ENCODE measurements at regions not wholly inside any gene's neighbourhood (a gene's known extent, or its start where the extent isn't known, plus 50 kb on each side); places are given as distances from the start of the nearest gene placed in this dataset.
"Not testable (repeated sequence)": the region's sequence is repeated elsewhere in the genome, so short reads cannot be mapped to it uniquely, and the experiment has no call there.

GRCh38 chr4:45420091-45420674 is 693.8 kb upstream of the GNPDA2 start:
- not testable (repeated sequence) for DNase-seq (ENCODE audit: low read depth); H3K4me3 ChIP-seq (ENCODE audit: low read depth, low read length)

- DNase-seq (ENCODE audit: low read depth), result no peak
These were observed 684.4 kb upstream of the GNPDA2 start for GRCh38 chr4:45410701-45411210.

GRCh38 chr4:45409536-45409935 is 683.2 kb upstream of the GNPDA2 start:
- H3K4me3 ChIP-seq (ENCODE audit: low read depth, low read length), result no peak overlapping the region
- no peak for DNase-seq (ENCODE audit: low read depth)

More at GRCh38 chr4:45410701-45411210, 684.4 kb upstream of the GNPDA2 start:
- no peak overlapping the region for H3K4me3 ChIP-seq (ENCODE audit: low read depth, low read length)

GRCh38 chr4:45408996-45409395 is 682.6 kb upstream of the GNPDA2 start:
- no peak for DNase-seq (ENCODE audit: low read depth)
- H3K4me3 ChIP-seq (ENCODE audit: low read depth, low read length), result no peak overlapping the region

GRCh38 chr4:45399116-45399515 is 672.8 kb upstream of the GNPDA2 start:
- H3K4me3 ChIP-seq (ENCODE audit: low read depth, low read length), result no peak overlapping the region
- DNase-seq (ENCODE audit: low read depth), result no peak

GRCh38 chr4:45385306-45385705 is 659.0 kb upstream of the GNPDA2 start:
- no peak overlapping the region for H3K4me3 ChIP-seq (ENCODE audit: low read depth, low read length)

GRCh38 chr4:45370408-45370807 is 644.1 kb upstream of the GNPDA2 start:
- no peak overlapping the region for H3K4me3 ChIP-seq (ENCODE audit: low read depth, low read length)
- DNase-seq (ENCODE audit: low read depth), result no peak

More at GRCh38 chr4:45385306-45385705, 659.0 kb upstream of the GNPDA2 start:
- DNase-seq (ENCODE audit: low read depth), result no peak

GRCh38 chr4:45368832-45369231 is 642.5 kb upstream of the GNPDA2 start:
- no peak overlapping the region for H3K4me3 ChIP-seq (ENCODE audit: low read depth, low read length)
- DNase-seq (ENCODE audit: low read depth), result no peak

- DNase-seq (ENCODE audit: low read depth), result no peak
- H3K4me3 ChIP-seq (ENCODE audit: low read depth, low read length), result no peak overlapping the region
These were observed 637.6 kb upstream of the GNPDA2 start for GRCh38 chr4:45363931-45364330.

- no peak overlapping the region for H3K4me3 ChIP-seq (ENCODE audit: low read depth, low read length)
- DNase-seq (ENCODE audit: low read depth), result no peak
These were observed 632.5 kb upstream of the GNPDA2 start for GRCh38 chr4:45358573-45359506.

- no peak for DNase-seq (ENCODE audit: low read depth)
- no peak overlapping the region for H3K4me3 ChIP-seq (ENCODE audit: low read depth, low read length)
These were observed 626.8 kb upstream of the GNPDA2 start for GRCh38 chr4:45353161-45353560.

- no peak overlapping the region for H3K4me3 ChIP-seq (ENCODE audit: low read depth, low read length)
- DNase-seq (ENCODE audit: low read depth), result no peak
These were observed 624.1 kb upstream of the GNPDA2 start for GRCh38 chr4:45350438-45350837.

GRCh38 chr4:45349859-45350258 is 623.5 kb upstream of the GNPDA2 start:
- DNase-seq (ENCODE audit: low read depth), result no peak
- no peak overlapping the region for H3K4me3 ChIP-seq (ENCODE audit: low read depth, low read length)

GRCh38 chr4:45346816-45347435 is 620.6 kb upstream of the GNPDA2 start:
- DNase-seq (ENCODE audit: low read depth), result no peak
- no peak overlapping the region for H3K4me3 ChIP-seq (ENCODE audit: low read depth, low read length)

- no peak overlapping the region for H3K4me3 ChIP-seq (ENCODE audit: low read depth, low read length)
- DNase-seq (ENCODE audit: low read depth), result no peak
These were observed 619.2 kb upstream of the GNPDA2 start for GRCh38 chr4:45345558-45345957.

GRCh38 chr4:45331802-45332201 is 605.4 kb upstream of the GNPDA2 start:
- no peak for DNase-seq (ENCODE audit: low read depth)
- H3K4me3 ChIP-seq (ENCODE audit: low read depth, low read length), result no peak overlapping the region

GRCh38 chr4:45327544-45327943 is 601.2 kb upstream of the GNPDA2 start:
- no peak for DNase-seq (ENCODE audit: low read depth)
- no peak overlapping the region for H3K4me3 ChIP-seq (ENCODE audit: low read depth, low read length)

- no peak for DNase-seq (ENCODE audit: low read depth)
- H3K4me3 ChIP-seq (ENCODE audit: low read depth, low read length), result no peak overlapping the region
These were observed 598.4 kb upstream of the GNPDA2 start for GRCh38 chr4:45324455-45325417.

GRCh38 chr4:45323453-45324058 is 597.2 kb upstream of the GNPDA2 start:
- DNase-seq (ENCODE audit: low read depth), result no peak
- H3K4me3 ChIP-seq (ENCODE audit: low read depth, low read length), result no peak overlapping the region

All from skeletal muscle cell (primary cell).